COR-L47 (cell line): ENCODE measurements at regions not wholly inside any gene's neighbourhood (a gene's known extent, or its start where the extent isn't known, plus 50 kb on each side); places are given as distances from the start of the nearest gene placed in this dataset.

ENCODE experiments used
- DNase-seq: peaks from one replicate; lab custom pipeline; 2025; lab: John Stamatoyannopoulos, UW

- no peak for DNase-seq
These were observed 70.1 kb upstream of the TMLHE start for GRCh38 chrX:155682834-155683233.

DNA sequence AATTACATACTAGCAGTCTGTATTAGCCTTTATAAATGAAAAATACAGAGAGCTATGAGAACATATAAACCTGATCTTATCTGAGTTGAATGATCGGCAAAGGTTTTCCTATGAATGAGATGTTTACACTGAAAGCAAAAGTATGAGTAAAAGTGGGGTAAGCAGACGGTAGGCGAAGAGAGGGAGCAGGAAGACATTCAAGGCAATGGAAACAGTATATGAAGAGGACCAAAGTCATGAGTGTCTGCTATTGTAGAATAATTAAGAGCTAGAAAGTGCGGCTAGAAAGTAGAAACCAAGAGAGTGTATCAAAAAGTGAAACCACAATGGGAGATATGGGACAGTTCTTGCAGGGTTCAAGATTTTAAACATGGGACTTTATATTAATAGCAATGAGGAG lies 67.0 kb upstream of the TMLHE start:
- DNase-seq, result no peak

- no peak for DNase-seq
These were observed 60.6 kb upstream of the TMLHE start for GRCh38 chrX:155673338-155673737.

GRCh38 chrX:155666741-155667140 lies 54.0 kb upstream of the TMLHE start:
- DNase-seq, result no peak
